Small intestine (tissue), 7 donors: ENCODE measurements at regions not wholly inside any gene's neighbourhood (a gene's known extent, or its start where the extent isn't known, plus 50 kb on each side); places are given as distances from the start of the nearest gene placed in this dataset.
A peak's percentile ranks its signal among the peaks of the same experiment; 100 is the strongest.

Source experiments
- DNase-seq, 2 donors: peaks; one replicate each; pipeline versions ENCODE4 v3.0.0 to v3.0.0-alpha.2; 2013
- FAIRE-seq: peaks from 2 replicates; lab custom pipeline; 2012; peaks lifted over from hg19 to GRCh38; lab: Jason Lieb, UNC
- H3K27ac ChIP-seq, 3 donors: one replicate each; pipeline ENCODE4 v1.5.1; 2013; ENCODE audit warnings: low read length in 2 of 3, mild to moderate bottlenecking in 2 of 3, control low read depth in 1 of 3, inconsistent platforms in 1 of 3, low read depth in 1 of 3, moderate library complexity in 1 of 3
- H3K27me3 ChIP-seq, 3 donors: one replicate each; pipeline ENCODE4 v1.6.1; 2013; ENCODE audit warnings: low read length in 3 of 3, inconsistent platforms in 1 of 3; ENCODE audit not compliant: control insufficient read depth in 3 of 3, insufficient read depth in 3 of 3
- H3K36me3 ChIP-seq, 3 donors: one replicate each; pipeline ENCODE4 v1.6.1; 2013; ENCODE audit warnings: low read length in 3 of 3, inconsistent platforms in 1 of 3, low read depth in 1 of 3, mild to moderate bottlenecking in 1 of 3, moderate library complexity in 1 of 3; ENCODE audit not compliant: control insufficient read depth in 3 of 3, insufficient read depth in 2 of 3
- H3K4me1 ChIP-seq, 3 donors: one replicate each; pipeline ENCODE4 v1.6.1; 2013; ENCODE audit warnings: low read length in 2 of 3, inconsistent platforms in 1 of 3, low read depth in 1 of 3, mild to moderate bottlenecking in 1 of 3, moderate library complexity in 1 of 3; ENCODE audit not compliant: control insufficient read depth in 3 of 3, insufficient read depth in 2 of 3
- H3K4me3 ChIP-seq, 3 donors: one replicate each; pipeline ENCODE4 v1.5.1; 2013; ENCODE audit warnings: low read length in 3 of 3, control low read depth in 1 of 3, inconsistent platforms in 1 of 3, low read depth in 1 of 3, mild to moderate bottlenecking in 1 of 3, moderate library complexity in 1 of 3
- H3K9me3 ChIP-seq, 2 donors: one replicate each; pipeline ENCODE4 v1.6.1; 2013; ENCODE audit warnings: low read depth in 1 of 2, low read length in 1 of 2; ENCODE audit not compliant: control insufficient read depth in 2 of 2, insufficient read depth in 1 of 2
- WGBS, 3 donors: extraction: QIAGEN DNeasy Blood & Tissue Kit; methylation state at CpG; one replicate each; pipeline ENCODE4 v1.1.7; 2013; 5-methylcytosine and 5-hydroxymethylcytosine counted together
- donor health status: healthy with polysubstance abuse.
- donor health status: control.
- donor health status: control.
- donor health status: Bipolar disorder and iron deficiency.
- donor health status: healthy.

- 63 to 76% (median 74%) methylated on average over 4 of the region's 4 CpGs for WGBS, 3 donors
- peaks cover 0 to 9% (median 0%) of the 10 kb centered on the region in 3 donors for H3K27me3 ChIP-seq
- no peaks in the 10 kb centered on the region for H3K36me3 ChIP-seq
- no peak overlapping the region for H3K27ac ChIP-seq
- FAIRE-seq = no peak
- H3K4me1 ChIP-seq = no peaks in the 10 kb centered on the region
- H3K9me3 ChIP-seq = no peaks in the 10 kb centered on the region
- H3K4me3 ChIP-seq = no peak overlapping the region
- no peak for DNase-seq
Measured at GRCh38 chr3:137061186-137061585, 103.4 kb downstream of the IL20RB start.

DNA sequence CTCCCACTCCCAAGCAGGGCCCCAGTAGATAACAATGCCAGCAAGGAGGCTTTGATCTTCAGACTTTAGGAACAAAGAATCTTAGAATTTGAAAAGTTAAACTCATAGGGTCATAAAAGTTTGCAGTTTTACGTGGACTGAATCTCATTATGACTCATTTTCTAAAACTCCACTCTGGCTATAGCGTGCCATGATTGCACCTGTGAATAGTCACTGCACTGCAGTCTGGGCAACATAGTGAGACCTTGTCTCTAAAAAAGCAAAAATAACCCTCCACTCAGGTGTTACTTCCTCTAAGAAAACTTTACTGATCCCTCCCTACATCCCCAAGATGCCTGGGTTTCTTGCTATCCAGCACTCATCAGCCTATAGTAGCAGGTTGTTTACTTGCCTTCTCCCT is 104.5 kb downstream of the IL20RB start:
- Histone ChIP-seq H3K4me1 (no peaks in the 10 kb centered on the region), H3K4me3 (no peak overlapping the region), H3K27me3 (peaks cover 0 to 8% (median 0%) of the 10 kb centered on the region in 3 donors), H3K36me3 (no peaks in the 10 kb centered on the region), H3K27ac (no peak overlapping the region), H3K9me3 (no peaks in the 10 kb centered on the region)
- no peak for DNase-seq
- no peak for FAIRE-seq
- 10 to 40% (median 10%) methylated on average over 2 of the region's 2 CpGs for WGBS, 3 donors

DNA sequence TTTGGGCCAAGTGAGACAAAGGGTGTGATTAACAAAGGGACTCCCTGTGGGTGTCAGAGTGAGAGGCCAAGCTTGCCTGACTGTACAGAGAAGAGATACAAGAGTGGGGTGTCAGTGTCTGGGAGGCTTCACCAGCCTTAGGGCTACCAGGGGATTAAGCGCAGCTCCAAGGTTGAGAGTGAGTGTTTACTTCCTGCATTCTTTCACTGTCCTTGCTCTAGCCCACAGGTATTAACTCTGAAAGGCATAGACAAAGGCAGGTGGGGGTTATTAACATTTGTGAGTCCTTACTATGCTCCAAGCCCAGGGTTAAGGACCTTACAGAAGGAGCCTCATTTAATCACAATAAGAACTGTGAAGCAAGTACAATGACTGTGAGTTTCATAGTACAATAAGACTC is 107.6 kb downstream of the IL20RB start:
- no peaks in the 10 kb centered on the region for H3K9me3 ChIP-seq
- peaks cover 0 to 5% (median 0%) of the 10 kb centered on the region in 3 donors for H3K27me3 ChIP-seq
- no peaks in the 10 kb centered on the region for H3K36me3 ChIP-seq
- DNase-seq (no peak), FAIRE-seq (no peak)
- 53 to 81% (median 67%) methylated on average over 1 of the region's 1 CpG for WGBS, 3 donors
- no peak overlapping the region for H3K27ac ChIP-seq
- no peaks in the 10 kb centered on the region for H3K4me1 ChIP-seq
- no peak overlapping the region for H3K4me3 ChIP-seq

- Histone ChIP-seq H3K27ac (no peak overlapping the region), H3K4me3 (no peak overlapping the region), H3K9me3 (no peaks in the 10 kb centered on the region), H3K36me3 (no peaks in the 10 kb centered on the region), H3K27me3 (peaks cover 0 to 5% (median 0%) of the 10 kb centered on the region in 3 donors), H3K4me1 (no peaks in the 10 kb centered on the region)
- no peak for FAIRE-seq
- WGBS, 3 donors = 79 to 86% (median 85%) methylated on average over 2 of the region's 2 CpGs
- no peak for DNase-seq
Measured at GRCh38 chr3:137066092-137066491, 108.3 kb downstream of the IL20RB start.

- no peaks in the 10 kb centered on the region for H3K9me3 ChIP-seq
- no peaks in the 10 kb centered on the region for H3K36me3 ChIP-seq
- H3K27ac ChIP-seq = no peak overlapping the region
- no peak for FAIRE-seq
- H3K4me1 ChIP-seq = no peaks in the 10 kb centered on the region
- no peaks in the 10 kb centered on the region for H3K27me3 ChIP-seq
- no peak overlapping the region for H3K4me3 ChIP-seq
- WGBS, 3 donors = 0 to 31% (median 19%) methylated on average over 1 of the region's 1 CpG
- peak; percentile 5 to 27 for DNase-seq
Measured at GRCh38 chr3:137071104-137071503, 113.3 kb downstream of the IL20RB start.

GRCh38 chr3:137075020-137075419 is 117.2 kb downstream of the IL20RB start:
- Histone ChIP-seq H3K27me3 (no peaks in the 10 kb centered on the region), H3K4me1 (no peaks in the 10 kb centered on the region), H3K9me3 (no peaks in the 10 kb centered on the region), H3K36me3 (no peaks in the 10 kb centered on the region), H3K4me3 (no peak overlapping the region), H3K27ac (no peak overlapping the region)
- 73 to 76% (median 74%) methylated on average over 2 of the region's 2 CpGs for WGBS, 3 donors
- FAIRE-seq (no peak), DNase-seq (no peak)

DNA sequence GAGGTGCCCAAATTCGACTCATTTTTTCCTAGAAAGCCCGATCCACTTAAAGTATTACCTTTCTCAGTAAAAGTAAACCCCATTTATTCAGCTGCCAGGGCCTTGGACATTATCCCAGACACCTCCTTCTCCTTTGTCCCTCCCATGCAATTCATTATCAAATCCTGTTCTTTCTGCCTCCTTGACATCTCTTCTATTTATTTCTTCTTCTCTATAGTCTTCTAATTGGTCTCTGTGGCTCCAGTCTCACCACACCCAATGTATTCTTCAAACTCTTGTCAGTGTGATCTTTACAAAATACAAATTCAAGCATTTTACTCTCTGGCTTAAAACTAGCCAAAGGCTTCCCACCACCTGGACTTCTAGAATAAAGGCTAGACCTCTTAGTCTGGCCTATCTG is 120.3 kb downstream of the IL20RB start:
- H3K9me3 ChIP-seq = no peaks in the 10 kb centered on the region
- no peak overlapping the region for H3K4me3 ChIP-seq
- no peaks in the 10 kb centered on the region for H3K36me3 ChIP-seq
- FAIRE-seq (no peak), DNase-seq (no peak)
- H3K4me1 ChIP-seq = no peaks in the 10 kb centered on the region
- WGBS, 3 donors = 60 to 73% (median 68%) methylated on average over 2 of the region's 2 CpGs
- no peak overlapping the region for H3K27ac ChIP-seq
- no peaks in the 10 kb centered on the region for H3K27me3 ChIP-seq

- Histone ChIP-seq H3K27me3 (no peaks in the 10 kb centered on the region), H3K9me3 (no peaks in the 10 kb centered on the region), H3K4me3 (no peak overlapping the region), H3K4me1 (no peaks in the 10 kb centered on the region), H3K27ac (no peak overlapping the region), H3K36me3 (no peaks in the 10 kb centered on the region)
- DNase-seq (no peak), FAIRE-seq (no peak)
- 84 to 92% (median 85%) methylated on average over 2 of the region's 2 CpGs for WGBS, 3 donors
Measured at GRCh38 chr3:137079571-137079970, 121.8 kb downstream of the IL20RB start.

DNA sequence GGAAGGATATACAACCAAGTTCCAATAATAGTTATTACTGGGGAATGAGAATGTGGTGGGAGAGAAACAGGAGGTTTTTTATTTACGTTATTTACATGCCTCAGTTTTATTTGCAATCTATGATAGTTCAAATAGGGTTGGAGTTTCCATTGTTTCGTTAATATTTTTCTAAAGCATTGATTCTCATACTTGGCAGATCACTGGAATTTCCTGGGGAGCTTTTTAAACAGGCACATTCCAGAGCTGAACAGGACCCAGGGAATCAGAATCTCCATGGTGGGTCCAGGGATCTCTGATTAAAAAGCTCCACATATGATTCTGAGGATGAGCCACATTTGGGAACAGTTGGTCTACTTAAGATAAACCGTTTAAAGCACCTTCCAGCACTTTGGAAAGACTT is 123.9 kb downstream of the IL20RB start:
- no peak overlapping the region for H3K27ac ChIP-seq
- H3K9me3 ChIP-seq = no peaks in the 10 kb centered on the region
- WGBS, 3 donors = 58 to 65% (median 58%) methylated on average over 3 of the region's 3 CpGs
- no peaks in the 10 kb centered on the region for H3K27me3 ChIP-seq
- no peak for DNase-seq
- no peaks in the 10 kb centered on the region for H3K4me1 ChIP-seq
- FAIRE-seq = no peak
- H3K4me3 ChIP-seq = no peak overlapping the region
- no peaks in the 10 kb centered on the region for H3K36me3 ChIP-seq
